GM12873 (cell line): ENCODE measurements at regions not wholly inside any gene's neighbourhood (a gene's known extent, or its start where the extent isn't known, plus 50 kb on each side); places are given as distances from the start of the nearest gene placed in this dataset.

ENCODE experiments used
- CTCF ChIP-seq: IDR thresholded peaks from 2 replicates; pipeline ENCODE4 v1.5.1; 2012; ENCODE audit warnings: low read depth, mild to moderate bottlenecking, moderate library complexity, low read length, control low read depth; ENCODE audit not compliant: insufficient read depth; ENCODE audit errors: missing control alignments

GRCh38 chr5:154624341-154624740 lies 130.8 kb upstream of the LARP1 start:
- TF ChIP-seq CTCF, result no peak

GRCh38 chr5:154620411-154620810 lies 134.8 kb upstream of the LARP1 start:
- no peak for TF ChIP-seq CTCF

- no peak for TF ChIP-seq CTCF
Observed at GRCh38 chr5:154618696-154619095, 136.5 kb upstream of the LARP1 start.

GRCh38 chr5:154614595-154614994 lies 136.6 kb upstream of the HAND1 start:
- TF ChIP-seq CTCF, result no peak

GRCh38 chr5:154614125-154614524 lies 136.1 kb upstream of the HAND1 start:
- no peak for TF ChIP-seq CTCF

- TF ChIP-seq CTCF, result no peak
Observed at GRCh38 chr5:154612666-154613065, 134.6 kb upstream of the HAND1 start.

GRCh38 chr5:154611341-154611767 lies 133.3 kb upstream of the HAND1 start:
- no peak for TF ChIP-seq CTCF
